SK-N-SH (cell line): ENCODE measurements at regions not wholly inside any gene's neighbourhood (a gene's known extent, or its start where the extent isn't known, plus 50 kb on each side); places are given as distances from the start of the nearest gene placed in this dataset.

Experiments used
- CTCF ChIA-PET: fragments of 300-600, 350-600 bp; formaldehyde crosslinking; extraction: SDS; loops from one replicate; lab custom pipeline; 2021; lab: Yijun Ruan, JAX
- POLR2A ChIA-PET: fragments of 350-600 bp; sonication (Branson Sonifier 250); formaldehyde crosslinking; extraction: SDS; loops from one replicate; lab custom pipeline; 2020; ENCODE audit warnings: antibody characterized with exemption, inconsistent platforms; lab: Yijun Ruan, JAX
- DNase-seq: peaks from one replicate; pipeline ENCODE4 v3.0.0; 2012
- H2AFZ ChIP-seq: fragments of 200-600 bp; sonication (generic); 2 replicates; pipeline ENCODE4 v1.8.1; 2016; ENCODE audit warnings: antibody characterized with exemption, mild to moderate bottlenecking, low read depth
- H3F3A ChIP-seq: fragments of 200-600 bp; sonication (generic); replicated peaks from 2 replicates; pipeline ENCODE3; 2016; ENCODE audit warnings: antibody characterized with exemption, mild to moderate bottlenecking; ENCODE audit not compliant: insufficient read depth
- H3K27ac ChIP-seq, 2 experiments: fragments of 200-500 bp in 1 of 2; fragments of 200-600 bp in 1 of 2; sonication (Bioruptor generic) in 1 of 2; sonication (generic), shearing (Covaris generic) in 1 of 2; 2 replicates each; pipeline versions ENCODE4 v1.5.1 to v1.6.1; 2014 to 2016; ENCODE audit warnings: low read depth in 2 of 2, inconsistent platforms in 1 of 2, low read length in 1 of 2, mild to moderate bottlenecking in 1 of 2, mixed read lengths in 1 of 2
- H3K27me3 ChIP-seq: fragments of 200-600 bp; sonication (generic), shearing (Covaris generic); 2 replicates; pipeline ENCODE4 v1.6.1; 2016; ENCODE audit warnings: mixed run types; ENCODE audit not compliant: insufficient read depth
- H3K36me3 ChIP-seq, 2 experiments: fragments of 200-500 bp in 1 of 2; fragments of 200-600 bp in 1 of 2; sonication (Bioruptor generic) in 1 of 2; sonication (generic) in 1 of 2; replicated peaks in 1 of 2; 2 replicates each; pipeline versions ENCODE3 to v1.5.1; 2014 to 2016; ENCODE audit warnings: low read length in 1 of 2, mild to moderate bottlenecking in 1 of 2; ENCODE audit not compliant: insufficient read depth in 2 of 2, control insufficient read depth in 1 of 2
- H3K4me1 ChIP-seq, 2 experiments: fragments of 200-500 bp in 1 of 2; fragments of 200-600 bp in 1 of 2; sonication (Bioruptor generic) in 1 of 2; sonication (generic), shearing (Covaris generic) in 1 of 2; 2 replicates each; pipeline versions ENCODE4 v1.5.1 to v1.6.1; 2014 to 2016; ENCODE audit warnings: low read depth in 1 of 2, low read length in 1 of 2, mixed run types in 1 of 2; ENCODE audit not compliant: insufficient read depth in 2 of 2, control insufficient read depth in 1 of 2
- H3K4me2 ChIP-seq: fragments of 200-600 bp; sonication (generic), shearing (Covaris generic); 2 replicates; pipeline ENCODE4 v1.6.1; 2017; ENCODE audit warnings: mixed run types
- H3K4me3 ChIP-seq, 2 experiments: fragments of 200-500 bp in 1 of 2; fragments of 200-600 bp in 1 of 2; sonication (Bioruptor generic) in 1 of 2; sonication (generic), shearing (Covaris generic) in 1 of 2; 2 replicates each; pipeline versions ENCODE4 v1.5.1 to v1.8.1; 2014 to 2016; ENCODE audit warnings: low read depth in 2 of 2, inconsistent platforms in 1 of 2, low read length in 1 of 2, mild to moderate bottlenecking in 1 of 2, mixed read lengths in 1 of 2, moderate library complexity in 1 of 2
- H3K79me2 ChIP-seq: fragments of 200-600 bp; sonication (generic); 2 replicates; pipeline ENCODE4 v1.8.1; 2017; ENCODE audit warnings: mild to moderate bottlenecking; ENCODE audit not compliant: insufficient read depth
- H3K9ac ChIP-seq: fragments of 200-600 bp; sonication (generic); 2 replicates; pipeline ENCODE4 v1.6.1; 2017; ENCODE audit warnings: mixed run types
- H3K9me2 ChIP-seq: fragments of 200-600 bp; sonication (generic); 2 replicates; pipeline ENCODE4 v1.6.1; 2017; ENCODE audit warnings: mixed run types
- H3K9me3 ChIP-seq: fragments of 200-600 bp; sonication (generic); 2 replicates; pipeline ENCODE4 v1.6.1; 2017; ENCODE audit warnings: mixed run types, mild to moderate bottlenecking, moderate library complexity
- H4K20me1 ChIP-seq: fragments of 200-600 bp; sonication (generic); 2 replicates; pipeline ENCODE4 v1.6.1; 2017; ENCODE audit warnings: mild to moderate bottlenecking, mixed run types; ENCODE audit not compliant: insufficient read depth
- CHD2 ChIP-seq: fragments of 150-350 bp; IDR thresholded peaks from 2 replicates; pipeline ENCODE4 v1.6.1; 2018; ENCODE audit warnings: low read length; ENCODE audit not compliant: partially characterized antibody
- CTCF ChIP-seq: fragments of 200-600 bp; sonication (generic); IDR thresholded peaks from 2 replicates; pipeline ENCODE4 v1.6.1; 2017; ENCODE audit warnings: antibody characterized with exemption, mild to moderate bottlenecking, moderate library complexity
- ELF1 ChIP-seq: IDR thresholded peaks from 2 replicates; pipeline ENCODE4 v1.4.0; 2012
- EP300 ChIP-seq, 2 experiments: IDR thresholded peaks; 2 replicates each; pipeline versions ENCODE4 v1.4.0 to v1.6.1; 2012; ENCODE audit warnings: borderline replicate concordance in 1 of 2, low read depth in 1 of 2, low read length in 1 of 2
- EZH2phosphoT487 ChIP-seq: fragments of 200-600 bp; sonication (generic); IDR thresholded peaks from 2 replicates; pipeline ENCODE4 v1.6.1; 2017; ENCODE audit warnings: low read depth, mixed run types, mild to moderate bottlenecking, antibody characterized with exemption, moderate library complexity, borderline replicate concordance
- FOSL2 ChIP-seq: IDR thresholded peaks from 2 replicates; pipeline ENCODE4 v1.4.0; 2012; ENCODE audit warnings: low read depth, mild to moderate bottlenecking, moderate library complexity, borderline replicate concordance
- FOXM1 ChIP-seq: IDR thresholded peaks from 2 replicates; pipeline ENCODE4 v1.4.0; 2012; ENCODE audit warnings: low read depth, mild to moderate bottlenecking
- GABPA ChIP-seq: IDR thresholded peaks from 2 replicates; pipeline ENCODE4 v1.4.0; 2012; ENCODE audit warnings: low read depth, mild to moderate bottlenecking
- IRF3 ChIP-seq: fragments of 150-350 bp; IDR thresholded peaks from 2 replicates; pipeline ENCODE4 v1.6.1; 2016; ENCODE audit warnings: mild to moderate bottlenecking, low read depth, low read length
- MAX ChIP-seq: IDR thresholded peaks from 2 replicates; pipeline ENCODE4 v1.4.0; 2012; ENCODE audit warnings: low read depth
- MXI1 ChIP-seq: IDR thresholded peaks from 2 replicates; pipeline ENCODE4 v1.6.1; 2012; ENCODE audit warnings: mild to moderate bottlenecking, low read depth, low read length, improper control_type of control experiment
- PBX3 ChIP-seq: IDR thresholded peaks from 2 replicates; pipeline ENCODE4; 2012
- RAD21 ChIP-seq: IDR thresholded peaks from 2 replicates; pipeline ENCODE4 v1.6.1; 2012; ENCODE audit warnings: mild to moderate bottlenecking, low read length
- REST ChIP-seq: IDR thresholded peaks from 2 replicates; pipeline ENCODE4 v1.6.1; 2012; ENCODE audit warnings: mild to moderate bottlenecking, low read depth, low read length, moderate library complexity
- SIN3A ChIP-seq: IDR thresholded peaks from 2 replicates; pipeline ENCODE4 v1.6.1; 2012; ENCODE audit warnings: low read depth, mild to moderate bottlenecking, low read length, moderate library complexity, borderline replicate concordance
- TCF12 ChIP-seq: IDR thresholded peaks from 2 replicates; pipeline ENCODE4 v1.4.0; 2012
- WGBS: methylation state at CpG from one replicate; pipeline ENCODE4 v1.1.6; 2017; ENCODE audit warnings: low lambda C conversion rate; 5-methylcytosine and 5-hydroxymethylcytosine counted together

GRCh38 chr3:78268087-78268486 is 1228.2 kb downstream of the ROBO2 start:
- CTCF ChIA-PET: no interaction called here
- no peaks in the 10 kb centered on the region for H3K36me3 ChIP-seq

More at GRCh38 chr3:78268087-78268486, 1228.2 kb downstream of the ROBO2 start:
- Histone ChIP-seq H3K9me3 (no peaks in the 10 kb centered on the region), H3K9me2 (no peaks in the 10 kb centered on the region), H3K27ac (no peak overlapping the region), H3K9ac (no peak overlapping the region), H3K79me2 (no peaks in the 10 kb centered on the region; the same call in 1 of the 2 replicates), H4K20me1 (no peaks in the 10 kb centered on the region), H3K4me2 (no peak overlapping the region), H3K4me1 (no peaks in the 10 kb centered on the region), H3F3A (no peaks in the 10 kb centered on the region), H3K4me3 (no peak overlapping the region), H3K27me3 (no peaks in the 10 kb centered on the region), H2AFZ (no peak overlapping the region)
- no peak for DNase-seq
- 58% methylated on average over 2 of the region's 2 CpGs for WGBS
- POLR2A ChIA-PET: no interaction called here
- TF ChIP-seq MXI1 (no peak), EP300 (IDR thresholded peaks at IDR 0.05; ENCODE audit: borderline replicate concordance in 1 of 2, low read depth in 1 of 2, low read length in 1 of 2) (no peak), ELF1 (no peak), RAD21 (no peak), CTCF (no peak), EZH2phosphoT487 (no peak), FOXM1 (no peak), REST (no peak), GABPA (no peak), PBX3 (no peak), TCF12 (no peak), IRF3 (no peak), FOSL2 (no peak), CHD2 (no peak), SIN3A (no peak), MAX (no peak)
